Testis (tissue), 2 donors: ENCODE measurements at regions not wholly inside any gene's neighbourhood (a gene's known extent, or its start where the extent isn't known, plus 50 kb on each side); places are given as distances from the start of the nearest gene placed in this dataset.
A peak's percentile ranks its signal among the peaks of the same experiment; 100 is the strongest.

ENCODE experiments used
- DNase-seq: peaks from one replicate; pipeline ENCODE4 v3.0.0-alpha.2; 2019
- H3K27ac ChIP-seq, 2 donors: fragments of 200-600 bp; sonication (generic); one replicate each; pipeline ENCODE4 v1.5.1; 2019
- H3K27me3 ChIP-seq: fragments of 200-600 bp; sonication (generic); one replicate; pipeline ENCODE4 v1.5.1; 2019
- H3K36me3 ChIP-seq: fragments of 200-600 bp; sonication (generic); one replicate; pipeline ENCODE4 v1.5.1; 2017; ENCODE audit warnings: low read depth; ENCODE audit errors: missing control alignments
- H3K4me1 ChIP-seq: fragments of 200-600 bp; sonication (generic); one replicate; pipeline ENCODE4 v1.5.1; 2019
- H3K4me3 ChIP-seq, 2 donors: fragments of 200-600 bp; sonication (generic); one replicate each; pipeline ENCODE4 v1.5.1; 2017 to 2019
- H3K9me3 ChIP-seq: fragments of 200-600 bp; sonication (generic); one replicate; pipeline ENCODE4 v1.5.1; 2017
- CTCF ChIP-seq, 3 experiments: fragments of 450-650 bp in 2 of 3; fragments of 200-600 bp in 1 of 3; sonication (generic) in 1 of 3; IDR thresholded peaks; one replicate each; pipeline ENCODE4 v1.5.1; 2016 to 2019; ENCODE audit warnings: antibody characterized with exemption in 3 of 3, mild to moderate bottlenecking in 2 of 3, moderate library complexity in 1 of 3
- POLR2A ChIP-seq: fragments of 450-650 bp; IDR thresholded peaks from one replicate; pipeline ENCODE4 v1.6.1; 2017; ENCODE audit warnings: antibody characterized with exemption, mild to moderate bottlenecking, moderate library complexity
- WGBS, 2 donors: methylation state at CpG; one replicate each; pipeline ENCODE4 v1.1.5; 2018; 5-methylcytosine and 5-hydroxymethylcytosine counted together
- intact Hi-C: fragments of 100-400 bp; cut with DNase I; formaldehyde crosslinking; loops from one replicate; pipeline ENCODE4 v1.15.1; 2023; ENCODE audit warnings: low total_unique reads

DNA sequence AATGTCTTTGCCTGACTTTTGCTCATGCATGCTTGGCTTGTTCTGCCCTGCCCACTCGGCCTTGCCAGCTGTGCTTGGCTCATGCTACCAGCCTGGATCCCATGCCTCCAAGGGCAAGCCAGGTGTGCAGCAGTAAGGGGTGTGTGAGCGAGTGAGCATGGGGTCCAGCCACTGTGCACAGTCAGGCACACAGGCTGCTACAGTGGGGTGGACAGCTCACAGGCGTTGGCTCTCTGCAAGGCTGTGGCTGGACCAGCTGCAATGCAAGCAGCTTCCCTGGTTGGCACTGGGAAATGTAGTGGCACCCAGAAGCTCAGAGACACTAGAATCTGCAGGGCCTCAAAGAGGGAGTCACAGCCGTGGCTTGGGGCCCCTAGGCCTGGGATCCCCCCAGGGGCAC lies 529.7 kb downstream of the DSC3 start:
- intact Hi-C loops = no loop called here
- TF ChIP-seq CTCF (IDR thresholded peaks at IDR 0.05) (no peak), POLR2A (no peak)
- WGBS, 2 donors = 98 to 100% methylated on average over 1 to 4 of the region's 4 CpGs
- Histone ChIP-seq H3K4me1 (no peaks in the 10 kb centered on the region), H3K27me3 (no peaks in the 10 kb centered on the region), H3K4me3 (no peak overlapping the region), H3K9me3 (no peaks in the 10 kb centered on the region), H3K36me3 (no peaks in the 10 kb centered on the region), H3K27ac (no peak overlapping the region)
- no peak for DNase-seq

DNA sequence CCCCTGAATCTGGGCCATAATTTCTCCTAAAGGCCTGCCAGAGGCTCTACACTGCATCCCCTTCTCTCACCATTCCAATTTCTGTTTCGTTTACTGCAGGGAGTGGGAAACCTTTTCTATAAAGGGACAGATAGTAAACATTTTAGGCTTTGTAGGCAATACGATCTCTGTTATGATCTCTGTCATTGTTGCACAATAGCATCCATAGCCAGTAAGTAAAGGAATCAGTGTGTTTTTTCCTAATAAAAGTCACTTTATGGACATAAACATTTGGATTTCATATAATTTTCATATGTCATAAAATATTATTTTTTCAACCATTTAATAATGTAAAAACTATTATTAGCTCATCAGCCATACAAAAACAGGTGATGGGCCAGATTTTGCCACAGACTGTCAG lies 531.7 kb downstream of the DSC3 start:
- WGBS, 2 donors = 82 to 85% methylated on average over 2 of the region's 2 CpGs
- no peaks in the 10 kb centered on the region for H3K9me3 ChIP-seq
- TF ChIP-seq POLR2A = no peak
- no peak for TF ChIP-seq CTCF (IDR thresholded peaks at IDR 0.05)
- no peak overlapping the region for H3K27ac ChIP-seq
- no peak for DNase-seq
- no peak overlapping the region for H3K4me3 ChIP-seq
- H3K36me3 ChIP-seq = no peaks in the 10 kb centered on the region
- H3K27me3 ChIP-seq = no peaks in the 10 kb centered on the region
- no peaks in the 10 kb centered on the region for H3K4me1 ChIP-seq
- intact Hi-C loops = no loop called here

GRCh38 chr18:30501594-30501993 lies 540.9 kb downstream of the DSC3 start:
- no peak for DNase-seq
- no peak overlapping the region for H3K4me3 ChIP-seq
- intact Hi-C loops = no loop called here
- TF ChIP-seq POLR2A = no peak
- no peak for TF ChIP-seq CTCF (IDR thresholded peaks at IDR 0.05)
- no peaks in the 10 kb centered on the region for H3K9me3 ChIP-seq
- no peaks in the 10 kb centered on the region for H3K27me3 ChIP-seq
- no peaks in the 10 kb centered on the region for H3K4me1 ChIP-seq
- no peak overlapping the region for H3K27ac ChIP-seq
- H3K36me3 ChIP-seq = no peaks in the 10 kb centered on the region
- WGBS, 2 donors = 78 to 80% methylated on average over 3 of the region's 3 CpGs

DNA sequence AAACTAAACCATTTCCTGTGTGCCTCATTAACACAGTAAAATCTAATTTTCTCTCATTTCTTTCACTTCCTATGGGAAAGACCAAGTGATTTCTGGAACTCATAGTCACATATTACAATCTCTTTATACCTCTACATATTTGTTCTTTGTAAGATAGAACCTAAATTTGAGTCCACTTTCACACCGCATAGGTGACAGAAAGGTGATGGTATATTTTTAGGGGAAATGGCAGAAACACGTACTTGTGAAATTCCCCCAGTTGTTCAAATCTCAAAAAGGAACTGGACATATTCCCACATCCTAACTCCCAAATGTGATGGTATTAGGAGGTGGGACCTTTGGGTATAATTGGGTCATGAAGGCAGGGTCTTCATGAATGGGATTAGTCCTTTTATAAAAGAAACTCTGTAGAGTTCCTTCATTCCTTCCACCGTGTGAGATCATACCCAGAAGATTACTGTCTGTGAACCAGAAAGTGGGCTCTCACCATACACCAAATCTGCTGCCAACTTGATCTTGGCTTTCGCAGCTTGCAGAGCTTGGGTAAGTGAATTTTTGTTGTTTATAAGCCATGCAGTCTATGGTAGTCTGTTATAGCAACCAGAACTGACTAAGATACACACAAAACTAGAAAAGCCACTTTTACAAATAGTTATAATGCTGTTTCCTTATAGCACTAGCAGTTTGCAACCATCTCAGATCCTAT lies 542.1 kb downstream of the DSC3 start:
- H3K4me3 ChIP-seq = no peak overlapping the region
- H3K27me3 ChIP-seq = no peaks in the 10 kb centered on the region
- no peak for DNase-seq
- H3K36me3 ChIP-seq = no peaks in the 10 kb centered on the region
- intact Hi-C loops = no loop called here
- no peaks in the 10 kb centered on the region for H3K9me3 ChIP-seq
- TF ChIP-seq CTCF (IDR thresholded peaks at IDR 0.05) (no peak), POLR2A (no peak)
- no peaks in the 10 kb centered on the region for H3K4me1 ChIP-seq
- WGBS, 2 donors = 67 to 75% methylated on average over 4 of the region's 4 CpGs
- no peak overlapping the region for H3K27ac ChIP-seq

GRCh38 chr18:30499721-30500120 lies 542.8 kb downstream of the DSC3 start:
- Histone ChIP-seq H3K27ac (no peak overlapping the region), H3K36me3 (no peaks in the 10 kb centered on the region), H3K27me3 (no peaks in the 10 kb centered on the region), H3K4me3 (peak overlapping the region in 1 of 2 donors; percentile 1), H3K9me3 (no peaks in the 10 kb centered on the region), H3K4me1 (no peaks in the 10 kb centered on the region)
- DNase-seq = no peak
- TF ChIP-seq POLR2A (no peak), CTCF (IDR thresholded peaks at IDR 0.05) (no peak)
- WGBS, 2 donors = 66 to 74% methylated on average over 2 of the region's 2 CpGs
- intact Hi-C loops = no loop called here
